Astrocyte (in vitro differentiated cells and primary cell): ENCODE measurements at regions not wholly inside any gene's neighbourhood (a gene's known extent, or its start where the extent isn't known, plus 50 kb on each side); places are given as distances from the start of the nearest gene placed in this dataset.

ENCODE experiments used
- DNase-seq: peaks from one replicate; pipeline ENCODE4 v3.0.0-alpha.2; 2010; ENCODE audit warnings: low read depth
- FAIRE-seq: peaks from 2 replicates; lab custom pipeline; 2011; peaks lifted over from hg19 to GRCh38; lab: Jason Lieb, UNC
- H2AFZ ChIP-seq: 2 replicates; pipeline ENCODE4 v1.6.0; 2012; ENCODE audit warnings: low read depth, low read length, inconsistent platforms
- H3K27ac ChIP-seq: 2 replicates; pipeline ENCODE4 v1.5.1; 2011; ENCODE audit warnings: low read depth, low read length, inconsistent platforms
- H3K27me3 ChIP-seq: 2 replicates; pipeline ENCODE4 v1.6.0; 2011; ENCODE audit warnings: low read length, inconsistent platforms; ENCODE audit not compliant: insufficient read depth
- H3K36me3 ChIP-seq: 2 replicates; pipeline ENCODE4 v1.5.1; 2011; ENCODE audit warnings: low read length, inconsistent platforms; ENCODE audit not compliant: insufficient read depth
- H3K4me1 ChIP-seq: 2 replicates; pipeline ENCODE4 v1.5.1; 2011; ENCODE audit warnings: low read length, inconsistent platforms; ENCODE audit not compliant: insufficient read depth
- H3K4me2 ChIP-seq: 2 replicates; pipeline ENCODE4 v1.6.0; 2012; ENCODE audit warnings: low read length, inconsistent platforms
- H3K4me3 ChIP-seq: 2 replicates; pipeline ENCODE4 v1.5.1; 2011; ENCODE audit warnings: low read depth, mild to moderate bottlenecking, low read length, inconsistent platforms; ENCODE audit not compliant: insufficient read depth
- H3K79me2 ChIP-seq: 2 replicates; pipeline ENCODE4 v1.6.0; 2012; ENCODE audit warnings: mild to moderate bottlenecking, low read length, inconsistent platforms; ENCODE audit not compliant: insufficient read depth
- H3K9ac ChIP-seq: 2 replicates; pipeline ENCODE4 v1.6.0; 2012; ENCODE audit warnings: mild to moderate bottlenecking, low read length, inconsistent platforms
- H3K9me3 ChIP-seq: 2 replicates; pipeline ENCODE4 v1.5.1; 2012; ENCODE audit warnings: low read depth, mild to moderate bottlenecking, low read length, inconsistent platforms; ENCODE audit not compliant: insufficient read depth
- H4K20me1 ChIP-seq: 2 replicates; pipeline ENCODE4 v1.6.0; 2012; ENCODE audit warnings: low read length, inconsistent platforms; ENCODE audit not compliant: insufficient read depth
- H3K27ac Mint-ChIP-seq: one replicate; pipeline ENCODE4 v1.8.0; 2021; ENCODE audit warnings: mild to moderate bottlenecking, mixed read lengths; ENCODE audit not compliant: unreplicated experiment
- H3K27me3 Mint-ChIP-seq: one replicate; pipeline ENCODE4 v1.8.0; 2021; ENCODE audit warnings: low read depth, mixed read lengths; ENCODE audit not compliant: unreplicated experiment
- H3K36me3 Mint-ChIP-seq: one replicate; pipeline ENCODE4 v1.8.0; 2021; ENCODE audit warnings: low read depth, mixed read lengths; ENCODE audit not compliant: unreplicated experiment
- H3K4me1 Mint-ChIP-seq: one replicate; pipeline ENCODE4 v1.8.0; 2021; ENCODE audit warnings: low read depth, mixed read lengths; ENCODE audit not compliant: unreplicated experiment
- H3K4me3 Mint-ChIP-seq: one replicate; pipeline ENCODE4 v1.8.0; 2021; ENCODE audit warnings: mild to moderate bottlenecking, moderate library complexity, mixed read lengths; ENCODE audit not compliant: unreplicated experiment
- H3K9me3 Mint-ChIP-seq: one replicate; pipeline ENCODE4 v1.8.0; 2021; ENCODE audit warnings: mild to moderate bottlenecking, mixed read lengths; ENCODE audit not compliant: unreplicated experiment
- CTCF ChIP-seq: IDR thresholded peaks from 2 replicates; pipeline ENCODE4 v1.5.1; 2011; ENCODE audit warnings: low read depth, mild to moderate bottlenecking, inconsistent platforms, low read length, moderate library complexity; ENCODE audit not compliant: insufficient read depth
- EZH2 ChIP-seq: IDR thresholded peaks from 2 replicates; pipeline ENCODE4 v1.6.1; 2012; ENCODE audit warnings: mild to moderate bottlenecking, low read length, inconsistent platforms; ENCODE audit not compliant: insufficient read depth

DNA sequence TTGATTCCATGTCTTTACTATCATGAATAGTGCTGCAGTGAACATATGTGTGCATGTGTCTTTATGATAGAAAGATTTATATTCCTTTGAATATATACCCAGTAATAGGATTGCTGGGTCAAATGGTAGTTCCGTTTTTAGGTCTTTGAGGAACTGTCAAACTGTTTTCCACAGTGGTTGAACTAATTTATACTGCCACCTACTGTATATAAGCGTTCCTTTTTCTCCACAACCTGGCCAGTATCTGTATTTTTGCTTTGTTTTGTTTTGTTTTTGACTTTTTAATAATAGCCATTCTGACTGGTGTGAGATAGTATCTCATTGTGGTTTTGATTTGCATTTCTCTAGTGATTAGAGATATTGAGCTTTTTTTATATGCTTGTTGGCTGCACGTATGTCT, 641.6 kb downstream of the SUCLG1 start:
- FAIRE-seq = no peak
- Histone ChIP-seq H3K36me3 (no peaks in the 10 kb centered on the region), H2AFZ (no peak overlapping the region), H3K4me1 (no peaks in the 10 kb centered on the region), H3K4me2 (no peak overlapping the region), H3K4me3 (no peak overlapping the region), H3K27ac (no peak overlapping the region), H3K27me3 (no peaks in the 10 kb centered on the region), H4K20me1 (no peaks in the 10 kb centered on the region), H3K9ac (no peak overlapping the region), H3K79me2 (no peaks in the 10 kb centered on the region), H3K9me3 (no peaks in the 10 kb centered on the region)
- no peaks in the 10 kb centered on the region for H3K36me3 Mint-ChIP-seq
- DNase-seq = no peak
- no peak overlapping the region for H3K27ac Mint-ChIP-seq
- no peaks in the 10 kb centered on the region for H3K27me3 Mint-ChIP-seq
- no peaks in the 10 kb centered on the region for H3K9me3 Mint-ChIP-seq
- no peak for TF ChIP-seq EZH2
- no peak for TF ChIP-seq CTCF
- no peak overlapping the region for H3K4me3 Mint-ChIP-seq
- H3K4me1 Mint-ChIP-seq = no peaks in the 10 kb centered on the region

DNA sequence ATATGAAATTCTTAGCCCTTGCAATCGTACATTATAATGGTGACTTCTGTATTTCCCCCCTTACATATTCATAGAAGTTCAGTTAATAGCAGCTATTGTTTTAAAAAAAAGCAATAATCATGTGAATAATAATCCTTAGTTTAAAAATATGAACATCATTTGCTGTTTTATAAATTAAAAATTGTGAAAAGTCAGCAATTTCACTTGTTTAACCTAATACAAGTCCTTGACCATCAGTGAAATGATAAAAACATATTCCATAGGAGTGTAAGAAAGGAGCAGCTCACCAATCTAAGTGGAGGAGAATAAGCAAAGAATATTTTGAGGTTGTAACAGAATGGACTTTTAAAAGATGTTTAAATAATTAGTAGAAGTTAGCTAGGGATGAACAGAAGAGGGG, 650.2 kb downstream of the SUCLG1 start:
- no peak overlapping the region for H3K27ac Mint-ChIP-seq
- H3K79me2 ChIP-seq = no peaks in the 10 kb centered on the region
- H3K4me2 ChIP-seq = no peak overlapping the region
- no peak overlapping the region for H2AFZ ChIP-seq
- no peaks in the 10 kb centered on the region for H3K27me3 Mint-ChIP-seq
- no peak for TF ChIP-seq CTCF
- TF ChIP-seq EZH2 = no peak
- H4K20me1 ChIP-seq = no peaks in the 10 kb centered on the region
- FAIRE-seq (no peak), DNase-seq (no peak)
- no peaks in the 10 kb centered on the region for H3K4me1 ChIP-seq
- H3K9me3 Mint-ChIP-seq = no peaks in the 10 kb centered on the region
- no peaks in the 10 kb centered on the region for H3K4me1 Mint-ChIP-seq
- no peak overlapping the region for H3K9ac ChIP-seq
- H3K36me3 ChIP-seq = no peaks in the 10 kb centered on the region
- H3K36me3 Mint-ChIP-seq = no peaks in the 10 kb centered on the region
- no peak overlapping the region for H3K4me3 ChIP-seq
- no peak overlapping the region for H3K27ac ChIP-seq
- no peaks in the 10 kb centered on the region for H3K9me3 ChIP-seq
- no peaks in the 10 kb centered on the region for H3K27me3 ChIP-seq
- no peak overlapping the region for H3K4me3 Mint-ChIP-seq

DNA sequence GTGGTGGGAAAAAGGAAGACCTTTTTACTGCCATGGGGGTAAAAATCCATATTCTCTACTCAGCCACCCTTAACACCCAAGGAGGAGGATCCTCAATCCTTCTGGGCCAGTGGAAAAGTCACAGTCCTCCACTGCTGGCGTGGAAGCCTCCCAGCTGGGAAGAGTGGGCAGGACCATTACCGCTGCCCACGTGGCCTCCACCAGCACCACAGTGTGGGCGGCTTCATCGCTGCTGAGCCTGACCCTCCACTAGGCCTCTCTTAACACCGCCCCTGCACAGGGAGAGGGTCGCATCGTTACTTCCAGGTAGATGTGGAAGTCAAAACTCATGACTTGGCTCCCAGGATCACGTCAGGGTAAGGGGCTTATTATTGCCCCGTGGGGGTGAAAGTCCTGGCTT, 656.5 kb downstream of the SUCLG1 start:
- H4K20me1 ChIP-seq = no peaks in the 10 kb centered on the region
- H2AFZ ChIP-seq = no peak overlapping the region
- Mint-ChIP-seq H3K4me3 (no peak overlapping the region), H3K36me3 (no peaks in the 10 kb centered on the region), H3K9me3 (no peaks in the 10 kb centered on the region), H3K27ac (no peak overlapping the region), H3K4me1 (no peaks in the 10 kb centered on the region), H3K27me3 (no peaks in the 10 kb centered on the region)
- no peak overlapping the region for H3K9ac ChIP-seq
- H3K4me1 ChIP-seq = no peaks in the 10 kb centered on the region
- H3K27me3 ChIP-seq = no peaks in the 10 kb centered on the region
- no peaks in the 10 kb centered on the region for H3K9me3 ChIP-seq
- no peak for DNase-seq
- no peak overlapping the region for H3K27ac ChIP-seq
- H3K36me3 ChIP-seq = no peaks in the 10 kb centered on the region
- TF ChIP-seq CTCF (no peak), EZH2 (no peak)
- H3K4me3 ChIP-seq = no peak overlapping the region
- H3K4me2 ChIP-seq = no peak overlapping the region
- FAIRE-seq = no peak
- H3K79me2 ChIP-seq = no peaks in the 10 kb centered on the region
